ENCODE measurements at regions not wholly inside any gene's neighbourhood (a gene's known extent, or its start where the extent isn't known, plus 50 kb on each side); places are given as distances from the start of the nearest gene placed in this dataset.

- no peak for DNase-seq (ENCODE audit: extremely low read depth, low read depth)
- no peak for TF ChIP-seq CTCF (IDR thresholded peaks at IDR 0.05; ENCODE audit: low read depth, low read length)
Measured at GRCh38 chr9:12403721-12404120, 289.5 kb upstream of the TYRP1 start.

GRCh38 chr9:12413986-12414385 is 279.2 kb upstream of the TYRP1 start:
- TF ChIP-seq CTCF (IDR thresholded peaks at IDR 0.05; ENCODE audit: low read depth, low read length) = no peak
- DNase-seq (ENCODE audit: extremely low read depth, low read depth) = no peak

- no peak for DNase-seq (ENCODE audit: extremely low read depth, low read depth)
- no peak for TF ChIP-seq CTCF (IDR thresholded peaks at IDR 0.05; ENCODE audit: low read depth, low read length)
Measured at GRCh38 chr9:12414514-12414913, 278.7 kb upstream of the TYRP1 start.

- TF ChIP-seq CTCF (IDR thresholded peaks at IDR 0.05; ENCODE audit: low read depth, low read length) = no peak
- no peak for DNase-seq (ENCODE audit: extremely low read depth, low read depth)
Measured at GRCh38 chr9:12415361-12415760, 277.8 kb upstream of the TYRP1 start.

GRCh38 chr9:12416716-12417115 is 276.5 kb upstream of the TYRP1 start:
- no peak for TF ChIP-seq CTCF (IDR thresholded peaks at IDR 0.05; ENCODE audit: low read depth, low read length)
- no peak for DNase-seq (ENCODE audit: extremely low read depth, low read depth)

GRCh38 chr9:12424243-12424642 is 268.9 kb upstream of the TYRP1 start:
- no peak for TF ChIP-seq CTCF (IDR thresholded peaks at IDR 0.05; ENCODE audit: low read depth, low read length)
- no peak for DNase-seq (ENCODE audit: extremely low read depth, low read depth)

GRCh38 chr9:12425878-12426864 is 267.0 kb upstream of the TYRP1 start:
- DNase-seq (ENCODE audit: extremely low read depth, low read depth) = no peak
- no peak for TF ChIP-seq CTCF (IDR thresholded peaks at IDR 0.05; ENCODE audit: low read depth, low read length)

All from AG09319 (cell line).